ENCODE measurements at regions not wholly inside any gene's neighbourhood (a gene's known extent, or its start where the extent isn't known, plus 50 kb on each side); places are given as distances from the start of the nearest gene placed in this dataset.

GRCh38 chr15:25249236-25250010 lies 189.4 kb downstream of the UBE3A start:
- no peak for TF ChIP-seq CTCF (IDR thresholded peaks at IDR 0.05)
- TF ChIP-seq POLR2A (IDR thresholded peaks at IDR 0.05), result no peak
